Midbrain (tissue), 1 donor: ENCODE measurements at regions not wholly inside any gene's neighbourhood (a gene's known extent, or its start where the extent isn't known, plus 50 kb on each side); places are given as distances from the start of the nearest gene placed in this dataset.
"Not testable (repeated sequence)": the region's sequence is repeated elsewhere in the genome, so short reads cannot be mapped to it uniquely, and the experiment has no call there.

Experiments
- DNase-seq: peaks from one replicate; lab custom pipeline; 2025; lab: John Stamatoyannopoulos, UW

DNA sequence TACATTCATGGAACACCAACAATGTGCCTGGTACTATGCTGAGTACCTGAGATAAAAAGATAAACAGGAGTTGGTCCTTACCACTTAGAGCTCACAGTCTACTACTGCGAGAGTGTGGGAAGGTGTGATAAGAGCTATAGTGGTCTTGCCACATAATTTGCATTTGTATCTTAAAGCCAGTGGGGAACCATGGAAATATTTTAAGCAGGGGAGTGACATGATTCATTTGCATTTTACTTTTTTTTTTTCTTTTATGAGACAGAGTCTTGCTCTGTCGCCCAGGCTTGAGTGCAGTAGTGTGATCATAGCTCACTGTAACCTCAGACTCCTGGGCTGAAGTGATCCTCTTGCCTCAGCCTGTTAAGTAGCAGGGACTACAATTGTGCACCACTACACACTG is 53.6 kb downstream of the SRGAP2 start:
- not testable (repeated sequence) for DNase-seq

DNA sequence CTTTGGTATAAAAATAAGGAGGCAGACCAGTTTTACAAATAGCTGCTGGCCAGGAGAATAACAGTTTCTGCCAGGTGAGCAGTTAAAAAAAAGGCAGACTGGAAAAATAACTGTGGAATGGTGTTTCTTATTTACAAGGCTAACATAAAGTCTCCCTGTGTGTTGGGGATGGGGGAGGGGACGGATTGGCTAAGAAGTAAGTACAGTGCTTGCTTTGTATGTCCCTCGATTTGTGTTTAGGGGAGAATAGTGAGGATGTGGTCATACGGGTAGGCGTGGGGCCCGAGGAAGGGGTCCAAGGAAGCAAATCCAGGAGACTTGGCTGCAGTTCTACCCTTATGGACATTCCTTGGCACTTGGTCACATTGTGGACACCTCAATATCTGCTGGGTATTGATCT is 58.1 kb downstream of the SRGAP2 start:
- not testable (repeated sequence) for DNase-seq

GRCh38 chr1:206262424-206262823 is 59.1 kb downstream of the SRGAP2 start:
- not testable (repeated sequence) for DNase-seq

GRCh38 chr1:206264916-206265315 is 61.6 kb downstream of the SRGAP2 start:
- not testable (repeated sequence) for DNase-seq

- DNase-seq: not testable (repeated sequence)
These were observed 67.8 kb downstream of the SRGAP2 start for GRCh38 chr1:206271153-206271552.

- not testable (repeated sequence) for DNase-seq
These were observed 69.8 kb downstream of the SRGAP2 start for GRCh38 chr1:206273104-206273503.

- DNase-seq: not testable (repeated sequence)
These were observed 72.8 kb downstream of the SRGAP2 start for GRCh38 chr1:206276143-206276542.

- DNase-seq: not testable (repeated sequence)
These were observed 75.3 kb downstream of the SRGAP2 start for GRCh38 chr1:206278683-206279082.

GRCh38 chr1:206280683-206281082 is 77.3 kb downstream of the SRGAP2 start:
- not testable (repeated sequence) for DNase-seq

GRCh38 chr1:206281912-206282654 is 78.7 kb downstream of the SRGAP2 start:
- not testable (repeated sequence) for DNase-seq

DNA sequence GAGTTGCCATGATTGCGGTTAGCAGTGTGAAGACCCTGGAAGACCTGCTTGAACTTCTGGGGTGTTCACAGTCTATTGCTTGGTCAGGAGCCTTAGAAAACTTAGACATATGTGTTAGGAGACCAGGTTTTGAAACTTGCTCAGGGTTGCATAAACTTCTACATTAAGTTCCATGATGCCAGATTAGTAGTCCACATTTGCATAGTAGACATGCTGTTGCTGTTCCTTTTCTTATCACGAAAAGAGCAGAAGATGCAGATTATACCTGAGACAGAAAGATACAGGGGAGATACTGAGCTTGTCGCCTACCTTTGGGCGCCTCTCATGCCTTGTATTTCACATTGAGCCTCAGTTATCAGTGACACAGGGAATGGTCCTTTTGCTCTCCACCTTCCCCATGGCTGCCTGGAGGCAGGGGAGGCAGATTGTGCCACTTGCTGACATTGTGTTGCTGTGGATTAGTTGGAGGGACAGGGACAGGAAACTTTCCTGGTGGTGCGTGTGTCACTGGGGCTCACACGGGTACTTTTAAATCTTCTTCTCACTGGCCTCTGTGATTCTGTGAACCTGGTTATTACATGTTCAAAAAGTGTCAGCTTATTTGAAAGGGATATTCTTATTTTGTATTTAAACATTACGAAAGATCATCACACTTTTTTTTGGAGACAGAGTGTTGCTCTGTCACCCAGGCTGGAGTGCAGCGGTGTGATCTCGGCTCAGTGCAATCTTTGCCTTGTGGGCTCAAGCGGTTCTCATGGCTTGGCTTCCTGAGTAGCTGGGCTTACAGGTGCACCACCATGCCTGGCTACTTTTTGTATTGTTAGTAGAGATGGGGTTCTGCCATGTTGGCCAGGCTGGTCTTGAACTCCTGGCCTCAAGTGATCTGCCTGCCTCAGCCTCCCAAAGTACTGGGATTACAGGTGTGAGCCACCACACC is 82.0 kb downstream of the SRGAP2 start:
- DNase-seq: not testable (repeated sequence)

GRCh38 chr1:206287759-206288158 is 84.4 kb downstream of the SRGAP2 start:
- DNase-seq: not testable (repeated sequence)

- DNase-seq: not testable (repeated sequence)
These were observed 85.1 kb downstream of the SRGAP2 start for GRCh38 chr1:206288453-206288852.

DNA sequence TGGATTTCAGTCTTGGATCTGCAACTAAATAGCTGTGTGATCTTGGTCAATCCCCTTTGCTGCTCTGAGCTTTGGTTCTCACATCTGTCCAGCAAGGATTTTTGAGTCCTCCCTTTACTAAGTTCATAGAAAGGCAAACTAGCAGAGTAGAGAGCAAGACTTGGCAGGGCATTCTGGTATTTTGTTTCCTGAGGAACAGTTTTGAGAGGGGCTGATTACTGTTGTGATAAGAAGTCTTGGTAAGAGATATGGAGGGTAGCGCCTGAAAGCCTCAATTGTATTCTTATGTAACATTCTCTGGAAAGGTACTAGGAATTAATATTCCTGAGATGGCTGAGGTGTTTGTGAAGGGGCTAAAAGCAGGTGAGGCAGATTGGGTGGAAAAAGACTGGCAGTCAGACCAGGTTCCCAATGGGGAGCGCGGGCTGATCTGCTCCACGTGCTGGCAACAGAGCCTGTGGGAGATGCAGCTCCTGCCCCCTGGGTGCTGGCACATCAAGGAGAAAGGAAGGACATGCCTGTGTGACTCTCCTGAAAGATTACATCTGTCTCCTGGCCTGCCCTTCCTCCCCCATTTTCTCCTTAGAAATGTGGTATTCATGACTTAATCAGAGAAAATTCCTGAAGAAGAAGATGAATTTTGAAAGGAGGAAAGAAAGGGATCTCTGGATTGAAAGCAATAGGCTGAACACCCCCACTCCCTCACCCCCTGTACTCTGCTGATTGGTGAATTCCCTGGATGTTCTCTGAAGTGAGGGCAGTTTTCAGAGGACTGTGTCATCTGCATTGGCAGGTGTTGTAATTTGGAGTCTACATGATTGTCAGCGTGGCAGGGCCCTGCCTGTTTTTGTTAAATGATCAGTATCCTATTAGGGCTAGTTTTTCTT is 94.0 kb downstream of the SRGAP2 start:
- DNase-seq: not testable (repeated sequence)

DNA sequence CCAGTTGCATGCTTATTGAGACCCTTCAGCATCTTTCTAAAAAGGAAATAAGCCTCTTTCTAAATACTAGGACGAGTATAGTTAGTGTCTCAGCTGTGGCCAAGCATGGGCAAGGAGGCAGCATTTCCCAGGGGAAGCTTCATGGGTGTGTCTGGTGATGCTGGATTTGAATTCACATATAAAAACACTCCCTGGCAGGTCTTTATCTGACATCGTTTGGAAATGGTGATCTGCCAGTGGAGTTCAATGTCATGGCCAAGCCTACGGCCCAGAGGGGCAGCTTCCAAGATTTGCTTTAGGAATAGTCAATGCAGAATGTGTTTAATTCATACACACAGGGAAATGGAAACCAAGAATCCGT is 94.7 kb downstream of the SRGAP2 start:
- DNase-seq: not testable (repeated sequence)

GRCh38 chr1:206299181-206299791 is 95.9 kb downstream of the SRGAP2 start:
- not testable (repeated sequence) for DNase-seq

DNA sequence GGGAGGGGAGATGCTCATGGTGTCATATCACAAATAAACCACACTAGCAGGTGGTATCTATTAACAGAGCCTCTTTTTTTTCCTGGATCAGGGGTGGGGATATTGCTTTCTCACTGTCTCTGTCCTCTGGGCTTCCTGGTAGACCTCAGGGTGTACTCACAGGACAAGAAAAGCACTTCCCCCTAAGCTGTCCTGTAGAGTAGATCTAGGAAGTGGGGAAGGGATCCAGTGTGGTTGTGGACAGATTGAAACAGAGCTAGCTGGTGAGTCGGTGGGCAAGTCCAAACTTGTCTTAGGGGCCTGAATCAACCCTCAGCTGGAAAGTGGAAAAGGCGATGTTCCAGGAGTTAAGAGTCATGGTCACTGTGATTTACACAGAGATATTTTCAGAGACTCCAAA is 96.6 kb downstream of the SRGAP2 start:
- not testable (repeated sequence) for DNase-seq

DNA sequence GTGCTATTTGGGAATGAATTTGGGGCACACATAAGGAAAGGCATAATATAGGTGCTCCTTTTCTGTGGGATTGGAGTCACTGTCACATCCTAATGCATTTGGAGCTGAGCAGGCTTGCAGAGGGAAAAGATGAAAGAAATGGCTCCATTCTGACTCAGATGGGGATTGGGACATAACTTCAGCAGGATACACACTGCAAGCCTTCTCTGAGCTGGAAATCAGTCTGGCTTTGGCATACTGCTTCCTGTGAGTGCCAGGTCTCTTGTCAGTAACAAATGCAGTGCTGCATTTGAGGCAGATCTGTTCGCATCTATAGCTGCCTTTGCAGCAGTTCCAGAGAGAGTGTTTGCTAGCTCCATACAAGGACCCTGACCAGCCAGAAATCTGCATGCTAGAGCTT is 98.7 kb downstream of the SRGAP2 start:
- not testable (repeated sequence) for DNase-seq

DNA sequence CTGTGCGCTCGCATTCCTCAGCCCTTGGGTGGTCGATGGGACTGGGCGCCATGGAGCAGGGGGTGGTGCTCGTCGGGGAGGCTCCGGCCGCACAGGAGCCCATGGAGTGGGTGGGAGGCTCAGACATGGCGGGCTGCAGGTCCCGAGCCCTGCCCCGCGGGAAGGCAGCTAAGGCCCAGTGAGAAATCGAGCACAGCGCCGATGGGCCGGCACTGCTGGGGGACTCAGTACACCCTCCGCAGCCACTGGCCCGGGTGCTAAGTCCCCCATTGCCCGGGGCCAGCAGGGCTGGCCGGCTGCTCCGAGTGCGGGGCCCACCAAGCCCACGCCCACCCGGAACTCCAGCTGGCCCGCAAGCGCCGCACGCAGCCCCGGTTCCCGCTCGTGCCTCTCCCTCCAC is 104.1 kb downstream of the SRGAP2 start:
- DNase-seq: not testable (repeated sequence)

- DNase-seq: not testable (repeated sequence)
These were observed 107.6 kb downstream of the SRGAP2 start for GRCh38 chr1:206310948-206311347.

GRCh38 chr1:206311611-206312273 is 108.4 kb downstream of the SRGAP2 start:
- not testable (repeated sequence) for DNase-seq
